ENCODE measurements at regions not wholly inside any gene's neighbourhood (a gene's known extent, or its start where the extent isn't known, plus 50 kb on each side); places are given as distances from the start of the nearest gene placed in this dataset.

DNA sequence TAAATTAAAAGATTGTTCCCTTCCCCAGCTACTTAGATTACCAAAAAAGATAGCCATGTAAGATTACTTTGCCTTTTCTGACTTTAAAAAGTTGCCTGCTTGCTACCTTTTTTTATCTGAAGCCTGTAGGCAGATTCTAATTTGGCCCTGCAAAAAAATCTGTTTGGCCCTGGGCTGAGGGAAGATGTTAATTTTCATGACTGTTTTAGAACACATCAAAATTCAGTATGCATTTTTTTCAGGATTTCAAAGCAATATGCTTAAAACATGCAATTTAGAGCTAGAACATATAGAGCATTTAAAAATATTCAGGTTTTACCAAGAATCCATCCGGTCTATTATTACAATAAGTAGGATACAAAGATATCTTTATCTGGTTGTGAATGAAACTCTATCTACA lies 563.6 kb downstream of the NR2F1-AS1 start (continued):
- TF ChIP-seq, protein P1, sequence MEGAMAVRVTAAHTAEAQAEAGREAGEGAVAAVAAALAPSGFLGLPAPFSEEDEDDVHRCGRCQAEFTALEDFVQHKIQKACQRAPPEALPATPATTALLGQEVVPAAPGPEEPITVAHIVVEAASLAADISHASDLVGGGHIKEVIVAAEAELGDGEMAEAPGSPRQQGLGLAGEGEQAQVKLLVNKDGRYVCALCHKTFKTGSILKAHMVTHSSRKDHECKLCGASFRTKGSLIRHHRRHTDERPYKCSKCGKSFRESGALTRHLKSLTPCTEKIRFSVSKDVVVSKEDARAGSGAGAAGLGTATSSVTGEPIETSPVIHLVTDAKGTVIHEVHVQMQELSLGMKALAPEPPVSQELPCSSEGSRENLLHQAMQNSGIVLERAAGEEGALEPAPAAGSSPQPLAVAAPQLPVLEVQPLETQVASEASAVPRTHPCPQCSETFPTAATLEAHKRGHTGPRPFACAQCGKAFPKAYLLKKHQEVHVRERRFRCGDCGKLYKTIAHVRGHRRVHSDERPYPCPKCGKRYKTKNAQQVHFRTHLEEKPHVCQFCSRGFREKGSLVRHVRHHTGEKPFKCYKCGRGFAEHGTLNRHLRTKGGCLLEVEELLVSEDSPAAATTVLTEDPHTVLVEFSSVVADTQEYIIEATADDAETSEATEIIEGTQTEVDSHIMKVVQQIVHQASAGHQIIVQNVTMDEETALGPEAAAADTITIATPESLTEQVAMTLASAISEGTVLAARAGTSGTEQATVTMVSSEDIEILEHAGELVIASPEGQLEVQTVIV (IDR thresholded peaks at IDR 0.05; ENCODE audit: borderline replicate concordance, partially characterized antibody): no peak
- TF ChIP-seq TCF3 (IDR thresholded peaks at IDR 0.05; ENCODE audit: borderline replicate concordance, insufficient read depth, low read depth, low read length): no peak
- TF ChIP-seq ESRRA (IDR thresholded peaks at IDR 0.05; ENCODE audit: low read length): no peak
- TF ChIP-seq, protein P2, sequence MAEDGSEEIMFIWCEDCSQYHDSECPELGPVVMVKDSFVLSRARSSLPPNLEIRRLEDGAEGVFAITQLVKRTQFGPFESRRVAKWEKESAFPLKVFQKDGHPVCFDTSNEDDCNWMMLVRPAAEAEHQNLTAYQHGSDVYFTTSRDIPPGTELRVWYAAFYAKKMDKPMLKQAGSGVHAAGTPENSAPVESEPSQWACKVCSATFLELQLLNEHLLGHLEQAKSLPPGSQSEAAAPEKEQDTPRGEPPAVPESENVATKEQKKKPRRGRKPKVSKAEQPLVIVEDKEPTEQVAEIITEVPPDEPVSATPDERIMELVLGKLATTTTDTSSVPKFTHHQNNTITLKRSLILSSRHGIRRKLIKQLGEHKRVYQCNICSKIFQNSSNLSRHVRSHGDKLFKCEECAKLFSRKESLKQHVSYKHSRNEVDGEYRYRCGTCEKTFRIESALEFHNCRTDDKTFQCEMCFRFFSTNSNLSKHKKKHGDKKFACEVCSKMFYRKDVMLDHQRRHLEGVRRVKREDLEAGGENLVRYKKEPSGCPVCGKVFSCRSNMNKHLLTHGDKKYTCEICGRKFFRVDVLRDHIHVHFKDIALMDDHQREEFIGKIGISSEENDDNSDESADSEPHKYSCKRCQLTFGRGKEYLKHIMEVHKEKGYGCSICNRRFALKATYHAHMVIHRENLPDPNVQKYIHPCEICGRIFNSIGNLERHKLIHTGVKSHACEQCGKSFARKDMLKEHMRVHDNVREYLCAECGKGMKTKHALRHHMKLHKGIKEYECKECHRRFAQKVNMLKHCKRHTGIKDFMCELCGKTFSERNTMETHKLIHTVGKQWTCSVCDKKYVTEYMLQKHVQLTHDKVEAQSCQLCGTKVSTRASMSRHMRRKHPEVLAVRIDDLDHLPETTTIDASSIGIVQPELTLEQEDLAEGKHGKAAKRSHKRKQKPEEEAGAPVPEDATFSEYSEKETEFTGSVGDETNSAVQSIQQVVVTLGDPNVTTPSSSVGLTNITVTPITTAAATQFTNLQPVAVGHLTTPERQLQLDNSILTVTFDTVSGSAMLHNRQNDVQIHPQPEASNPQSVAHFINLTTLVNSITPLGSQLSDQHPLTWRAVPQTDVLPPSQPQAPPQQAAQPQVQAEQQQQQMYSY (CRISPR knock-in tag; IDR thresholded peaks at IDR 0.05): no peak
- TF ChIP-seq HDGF (IDR thresholded peaks at IDR 0.05): no peak
- no peak for TF ChIP-seq PAX5 (IDR thresholded peaks at IDR 0.05; ENCODE audit: borderline replicate concordance, low read depth, low read length)
- TF ChIP-seq MTA3 (IDR thresholded peaks at IDR 0.05; ENCODE audit: borderline replicate concordance, low read length): no peak
- TF ChIP-seq, protein P3, sequence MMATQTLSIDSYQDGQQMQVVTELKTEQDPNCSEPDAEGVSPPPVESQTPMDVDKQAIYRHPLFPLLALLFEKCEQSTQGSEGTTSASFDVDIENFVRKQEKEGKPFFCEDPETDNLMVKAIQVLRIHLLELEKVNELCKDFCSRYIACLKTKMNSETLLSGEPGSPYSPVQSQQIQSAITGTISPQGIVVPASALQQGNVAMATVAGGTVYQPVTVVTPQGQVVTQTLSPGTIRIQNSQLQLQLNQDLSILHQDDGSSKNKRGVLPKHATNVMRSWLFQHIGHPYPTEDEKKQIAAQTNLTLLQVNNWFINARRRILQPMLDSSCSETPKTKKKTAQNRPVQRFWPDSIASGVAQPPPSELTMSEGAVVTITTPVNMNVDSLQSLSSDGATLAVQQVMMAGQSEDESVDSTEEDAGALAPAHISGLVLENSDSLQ (IDR thresholded peaks at IDR 0.05): no peak
- TF ChIP-seq POLR2A (IDR thresholded peaks at IDR 0.05; ENCODE audit: low read depth, low read length): no peak
- TF ChIP-seq EED (IDR thresholded peaks at IDR 0.05; ENCODE audit: low read depth): no peak

All from GM12878 (cell line).